ENCODE measurements at regions not wholly inside any gene's neighbourhood (a gene's known extent, or its start where the extent isn't known, plus 50 kb on each side); places are given as distances from the start of the nearest gene placed in this dataset.

GRCh38 chr4:175961604-175962003 lies 104.0 kb upstream of the WDR17 start:
- Mint-ChIP-seq H3K27me3 (ENCODE audit: low read depth in 2 of 2) (no peaks in the 10 kb centered on the region), H3K36me3 (no peaks in the 10 kb centered on the region), H3K27ac (no peak overlapping the region), H3K9me3 (peaks cover 2 to 4% of the 10 kb centered on the region in 2 donors), H3K4me3 (no peak overlapping the region), H3K4me1 (no peaks in the 10 kb centered on the region)
- intact Hi-C loops (cut with micrococcal nuclease), result no loop called here
- TF ChIP-seq CTCF (IDR thresholded peaks at IDR 0.05), result no peak
- no peak for ATAC-seq
- WGBS (ENCODE audit: insufficient coverage), result 66% methylated on average over 4 of the region's 4 CpGs
- H3K4me3 ChIP-seq (ENCODE audit: low read length), result no peak overlapping the region
- no peaks in the 10 kb centered on the region for H3K4me1 ChIP-seq (ENCODE audit: control insufficient read depth, insufficient read depth, low read length)
- no peaks in the 10 kb centered on the region for H3K9me3 ChIP-seq (ENCODE audit: control insufficient read depth, insufficient read depth, low read length)
- DNase-seq, result no peak
- H3K27ac ChIP-seq (ENCODE audit: low read length), result no peak overlapping the region
- no peaks in the 10 kb centered on the region for H3K36me3 ChIP-seq (ENCODE audit: control insufficient read depth, insufficient read depth, low read length)
- no peaks in the 10 kb centered on the region for H3K27me3 ChIP-seq (ENCODE audit: control insufficient read depth, insufficient read depth, low read length)

- WGBS (ENCODE audit: insufficient coverage), result 90% methylated on average over 2 of the region's 3 CpGs
- no peaks in the 10 kb centered on the region for H3K36me3 ChIP-seq (ENCODE audit: control insufficient read depth, insufficient read depth, low read length)
- no peak for TF ChIP-seq CTCF (IDR thresholded peaks at IDR 0.05)
- no peaks in the 10 kb centered on the region for H3K9me3 ChIP-seq (ENCODE audit: control insufficient read depth, insufficient read depth, low read length)
- Mint-ChIP-seq H3K36me3 (no peaks in the 10 kb centered on the region), H3K27ac (no peak overlapping the region), H3K9me3 (peaks cover 4 to 9% of the 10 kb centered on the region in 2 donors), H3K27me3 (ENCODE audit: low read depth in 2 of 2) (no peaks in the 10 kb centered on the region), H3K4me1 (no peaks in the 10 kb centered on the region), H3K4me3 (no peak overlapping the region)
- no peaks in the 10 kb centered on the region for H3K27me3 ChIP-seq (ENCODE audit: control insufficient read depth, insufficient read depth, low read length)
- intact Hi-C loops (cut with micrococcal nuclease), result no loop called here
- ATAC-seq, result no peak
- H3K4me3 ChIP-seq (ENCODE audit: low read length), result no peak overlapping the region
- no peaks in the 10 kb centered on the region for H3K4me1 ChIP-seq (ENCODE audit: control insufficient read depth, insufficient read depth, low read length)
- DNase-seq, result no peak
- no peak overlapping the region for H3K27ac ChIP-seq (ENCODE audit: low read length)
These were observed 95.6 kb upstream of the WDR17 start for GRCh38 chr4:175970072-175970471.

GRCh38 chr4:175970724-175971123 lies 94.9 kb upstream of the WDR17 start:
- Histone ChIP-seq H3K27me3 (ENCODE audit: control insufficient read depth, insufficient read depth, low read length) (no peaks in the 10 kb centered on the region), H3K4me1 (ENCODE audit: control insufficient read depth, insufficient read depth, low read length) (no peaks in the 10 kb centered on the region), H3K27ac (ENCODE audit: low read length) (no peak overlapping the region), H3K36me3 (ENCODE audit: control insufficient read depth, insufficient read depth, low read length) (no peaks in the 10 kb centered on the region), H3K9me3 (ENCODE audit: control insufficient read depth, insufficient read depth, low read length) (no peaks in the 10 kb centered on the region), H3K4me3 (ENCODE audit: low read length) (no peak overlapping the region)
- H3K9me3 Mint-ChIP-seq, result peaks cover 4 to 8% of the 10 kb centered on the region in 2 donors
- H3K27me3 Mint-ChIP-seq (ENCODE audit: low read depth in 2 of 2), result no peaks in the 10 kb centered on the region
- no peak for DNase-seq
- TF ChIP-seq CTCF (IDR thresholded peaks at IDR 0.05), result no peak
- WGBS (ENCODE audit: insufficient coverage), result 84% methylated on average over 8 of the region's 8 CpGs
- no peak for ATAC-seq
- H3K36me3 Mint-ChIP-seq, result no peaks in the 10 kb centered on the region
- H3K4me1 Mint-ChIP-seq, result no peaks in the 10 kb centered on the region
- no peak overlapping the region for H3K4me3 Mint-ChIP-seq
- no peak overlapping the region for H3K27ac Mint-ChIP-seq
- intact Hi-C loops (cut with micrococcal nuclease), result no loop called here

- Mint-ChIP-seq H3K4me3 (no peak overlapping the region), H3K9me3 (peaks cover 4 to 8% of the 10 kb centered on the region in 2 donors), H3K27ac (no peak overlapping the region), H3K4me1 (no peaks in the 10 kb centered on the region), H3K36me3 (no peaks in the 10 kb centered on the region), H3K27me3 (ENCODE audit: low read depth in 2 of 2) (no peaks in the 10 kb centered on the region)
- Histone ChIP-seq H3K9me3 (ENCODE audit: control insufficient read depth, insufficient read depth, low read length) (no peaks in the 10 kb centered on the region), H3K4me1 (ENCODE audit: control insufficient read depth, insufficient read depth, low read length) (no peaks in the 10 kb centered on the region), H3K27me3 (ENCODE audit: control insufficient read depth, insufficient read depth, low read length) (no peaks in the 10 kb centered on the region), H3K36me3 (ENCODE audit: control insufficient read depth, insufficient read depth, low read length) (no peaks in the 10 kb centered on the region), H3K4me3 (ENCODE audit: low read length) (no peak overlapping the region), H3K27ac (ENCODE audit: low read length) (no peak overlapping the region)
- intact Hi-C loops (cut with micrococcal nuclease), result no loop called here
- WGBS (ENCODE audit: insufficient coverage), result 72% methylated on average over 10 of the region's 11 CpGs
- DNase-seq, result no peak
- no peak for TF ChIP-seq CTCF (IDR thresholded peaks at IDR 0.05)
- ATAC-seq, result no peak
These were observed 94.1 kb upstream of the WDR17 start for GRCh38 chr4:175971388-175972179.

Data from natural killer cell (primary cell).